CD14-positive monocyte (primary cell): ENCODE measurements at regions not wholly inside any gene's neighbourhood (a gene's known extent, or its start where the extent isn't known, plus 50 kb on each side); places are given as distances from the start of the nearest gene placed in this dataset.

Experiments used
- DNase-seq, 3 donors: peaks; one replicate each; pipeline ENCODE4 v3.0.0-alpha.2; 2011 to 2022
- H2AFZ ChIP-seq: 2 replicates; pipeline ENCODE4 v1.6.0; 2012; ENCODE audit warnings: mild to moderate bottlenecking, low read depth, low read length, inconsistent platforms; ENCODE audit not compliant: insufficient read depth, poor library complexity, severe bottlenecking
- H3K27ac ChIP-seq, 2 donors: 1 replicate in 1 of 2; 2 replicates in 1 of 2; pipeline ENCODE4 v1.5.1; 2012 to 2013; ENCODE audit warnings: low read length in 2 of 2, control low read depth in 1 of 2, inconsistent platforms in 1 of 2, low read depth in 1 of 2, mild to moderate bottlenecking in 1 of 2
- H3K27me3 ChIP-seq, 2 donors: one replicate each; pipeline versions ENCODE4 v1.6.0 to v1.6.1; 2011 to 2013; ENCODE audit warnings: low read length in 2 of 2; ENCODE audit not compliant: control insufficient read depth in 2 of 2, insufficient read depth in 2 of 2
- H3K36me3 ChIP-seq, 2 donors: replicated peaks in 1 of 2; 1 replicate in 1 of 2; 2 replicates in 1 of 2; pipeline versions ENCODE4 v1.5.1 to v1.6.1; 2012 to 2013; ENCODE audit warnings: low read length in 2 of 2, control low read depth in 1 of 2, inconsistent platforms in 1 of 2, mild to moderate bottlenecking in 1 of 2; ENCODE audit not compliant: insufficient read depth in 2 of 2, control insufficient read depth in 1 of 2
- H3K4me1 ChIP-seq, 2 donors: 1 replicate in 1 of 2; 2 replicates in 1 of 2; pipeline versions ENCODE4 v1.5.1 to v1.6.1; 2012 to 2013; ENCODE audit warnings: low read length in 2 of 2, control low read depth in 1 of 2, inconsistent platforms in 1 of 2, mild to moderate bottlenecking in 1 of 2, moderate library complexity in 1 of 2; ENCODE audit not compliant: insufficient read depth in 2 of 2, control insufficient read depth in 1 of 2
- H3K4me2 ChIP-seq: replicated peaks from 2 replicates; pipeline ENCODE3; 2012; ENCODE audit warnings: low read length, moderate library complexity, mild to moderate bottlenecking; ENCODE audit not compliant: poor library complexity, severe bottlenecking; ENCODE audit errors: extremely low read depth
- H3K4me3 ChIP-seq, 3 experiments: fragments of 200-600 bp in 1 of 3; sonication (generic) in 1 of 3; replicated peaks in 1 of 3; 1 replicate in 2 of 3; 2 replicates in 1 of 3; pipeline ENCODE4 v1.5.1; 2011 to 2013; ENCODE audit warnings: low read length in 3 of 3, mild to moderate bottlenecking in 3 of 3, control low read depth in 2 of 3, low read depth in 2 of 3, inconsistent platforms in 1 of 3, moderate library complexity in 1 of 3
- H3K79me2 ChIP-seq: 2 replicates; pipeline ENCODE4 v1.6.0; 2012; ENCODE audit warnings: mild to moderate bottlenecking, control low read depth, inconsistent platforms, low read length, moderate library complexity; ENCODE audit not compliant: insufficient read depth
- H3K9ac ChIP-seq: 2 replicates; pipeline ENCODE4 v1.6.0; 2017; ENCODE audit warnings: low read length, mild to moderate bottlenecking; ENCODE audit not compliant: insufficient read depth, poor library complexity, severe bottlenecking
- H3K9me3 ChIP-seq, 2 donors: replicated peaks in 1 of 2; 1 replicate in 1 of 2; 2 replicates in 1 of 2; pipeline versions ENCODE4 v1.5.1 to v1.6.1; 2012 to 2013; ENCODE audit warnings: low read length in 2 of 2, control low read depth in 1 of 2; ENCODE audit not compliant: control insufficient read depth in 1 of 2, insufficient read depth in 1 of 2
- H4K20me1 ChIP-seq: 2 replicates; pipeline ENCODE4 v1.6.0; 2012; ENCODE audit warnings: mild to moderate bottlenecking, low read length, control low read depth, moderate library complexity; ENCODE audit not compliant: insufficient read depth
- H3K27ac Mint-ChIP-seq, 7 donors: one replicate each; pipeline ENCODE4 v1.8.0; 2020; ENCODE audit warnings: mild to moderate bottlenecking in 7 of 7, mixed read lengths in 7 of 7, moderate library complexity in 6 of 7, inconsistent platforms in 2 of 7
- H3K27me3 Mint-ChIP-seq, 3 donors: one replicate each; pipeline ENCODE4 v1.8.0; 2021 to 2022; ENCODE audit warnings: low read depth in 3 of 3, mild to moderate bottlenecking in 3 of 3, mixed read lengths in 3 of 3, moderate library complexity in 3 of 3, inconsistent platforms in 1 of 3
- H3K36me3 Mint-ChIP-seq, 2 donors: one replicate each; pipeline ENCODE4 v1.8.0; 2020; ENCODE audit warnings: mixed read lengths in 2 of 2, inconsistent platforms in 1 of 2, mild to moderate bottlenecking in 1 of 2
- H3K4me1 Mint-ChIP-seq: one replicate; pipeline ENCODE4 v1.8.0; 2020; ENCODE audit warnings: mild to moderate bottlenecking, mixed read lengths
- H3K4me3 Mint-ChIP-seq, 2 donors: one replicate each; pipeline ENCODE4 v1.8.0; 2020; ENCODE audit warnings: mild to moderate bottlenecking in 2 of 2, mixed read lengths in 2 of 2, moderate library complexity in 1 of 2
- H3K9me3 Mint-ChIP-seq, 7 donors: one replicate each; pipeline ENCODE4 v1.8.0; 2020 to 2022; ENCODE audit warnings: mixed read lengths in 7 of 7, mild to moderate bottlenecking in 6 of 7, moderate library complexity in 6 of 7, inconsistent platforms in 2 of 7
- CTCF ChIP-seq: fragments of 200-600 bp; IDR thresholded peaks from one replicate; pipeline ENCODE4 v1.8.0; 2022; ENCODE audit warnings: antibody characterized with exemption, mild to moderate bottlenecking
- WGBS: methylation state at CpG from one replicate; pipeline ENCODE4 v1.1.5; 2013; ENCODE audit warnings: missing lambda C conversion rate; ENCODE audit not compliant: insufficient coverage; 5-methylcytosine and 5-hydroxymethylcytosine counted together
- intact Hi-C, 2 donors: fragments of 100-400 bp; cut with micrococcal nuclease; formaldehyde crosslinking; loops; one replicate each; pipeline versions ENCODE4 v1.15.0 to v1.15.1; 2023

- no peak overlapping the region for H3K27ac Mint-ChIP-seq
Measured at GRCh38 chr2:147714582-147714981, 130.2 kb upstream of the ACVR2A start.

GRCh38 chr2:147713349-147713748 lies 131.5 kb upstream of the ACVR2A start:
- no peak overlapping the region for H3K4me3 Mint-ChIP-seq
- Histone ChIP-seq H2AFZ (no peak overlapping the region), H3K27me3 (no peaks in the 10 kb centered on the region), H3K4me1 (no peaks in the 10 kb centered on the region), H3K9ac (no peak overlapping the region), H4K20me1 (no peaks in the 10 kb centered on the region), H3K36me3 (no peaks in the 10 kb centered on the region), H3K4me2 (no peak overlapping the region), H3K79me2 (no peaks in the 10 kb centered on the region), H3K4me3 (no peak overlapping the region), H3K9me3 (peaks cover 0 to 4% of the 10 kb centered on the region in 2 donors), H3K27ac (no peak overlapping the region)
- peaks cover 9 to 15% (median 9%) of the 10 kb centered on the region in 7 donors for H3K9me3 Mint-ChIP-seq
- no peak for TF ChIP-seq CTCF
- H3K27ac Mint-ChIP-seq, result no peak overlapping the region
- H3K4me1 Mint-ChIP-seq, result peaks cover 3% of the 10 kb centered on the region
- no peak for DNase-seq
- no peaks in the 10 kb centered on the region for H3K36me3 Mint-ChIP-seq
- H3K27me3 Mint-ChIP-seq, result peaks cover 0 to 2% (median 1%) of the 10 kb centered on the region in 3 donors
- intact Hi-C loops, result no loop called here

More at GRCh38 chr2:147714582-147714981, 130.2 kb upstream of the ACVR2A start:
- Histone ChIP-seq H3K4me1 (no peaks in the 10 kb centered on the region), H4K20me1 (no peaks in the 10 kb centered on the region), H3K27ac (no peak overlapping the region), H3K79me2 (no peaks in the 10 kb centered on the region), H3K36me3 (no peaks in the 10 kb centered on the region), H3K9me3 (peaks cover 0 to 4% of the 10 kb centered on the region in 2 donors), H3K4me2 (no peak overlapping the region), H3K4me3 (no peak overlapping the region), H3K27me3 (no peaks in the 10 kb centered on the region), H3K9ac (no peak overlapping the region), H2AFZ (no peak overlapping the region)
- peaks cover 3% of the 10 kb centered on the region for H3K4me1 Mint-ChIP-seq
- no peak overlapping the region for H3K4me3 Mint-ChIP-seq
- DNase-seq, result no peak
- H3K36me3 Mint-ChIP-seq, result no peaks in the 10 kb centered on the region
- no peak for TF ChIP-seq CTCF
- peaks cover 0 to 2% (median 1%) of the 10 kb centered on the region in 3 donors for H3K27me3 Mint-ChIP-seq
- 80% methylated on average over 1 of the region's 3 CpGs for WGBS
- H3K9me3 Mint-ChIP-seq, result peaks cover 9 to 15% (median 9%) of the 10 kb centered on the region in 7 donors
- intact Hi-C loops, result no loop called here
